Kidney epithelial cell (primary cell): ENCODE measurements at regions not wholly inside any gene's neighbourhood (a gene's known extent, or its start where the extent isn't known, plus 50 kb on each side); places are given as distances from the start of the nearest gene placed in this dataset.

ENCODE experiments used
- DNase-seq: peaks from one replicate; pipeline ENCODE4 v3.0.0-alpha.2; 2010; ENCODE audit warnings: low read depth
- H3K27me3 ChIP-seq: 2 replicates; pipeline ENCODE4 v1.6.0; 2011; ENCODE audit warnings: low read length; ENCODE audit not compliant: control insufficient read depth, insufficient read depth
- H3K36me3 ChIP-seq: 2 replicates; pipeline ENCODE4 v1.5.1; 2011; ENCODE audit warnings: low read length; ENCODE audit not compliant: control insufficient read depth, insufficient read depth
- H3K4me3 ChIP-seq: 2 replicates; pipeline ENCODE4 v1.5.1; 2011; ENCODE audit warnings: low read depth, mild to moderate bottlenecking, control low read depth, low read length
- TF ChIP-seq, protein P1 (sequence below): IDR thresholded peaks from 2 replicates; pipeline ENCODE4 v1.5.1; 2011; ENCODE audit warnings: mild to moderate bottlenecking, moderate library complexity, low read length, control low read depth, inconsistent platforms; ENCODE audit not compliant: insufficient read depth, poor library complexity, severe bottlenecking

DNA sequence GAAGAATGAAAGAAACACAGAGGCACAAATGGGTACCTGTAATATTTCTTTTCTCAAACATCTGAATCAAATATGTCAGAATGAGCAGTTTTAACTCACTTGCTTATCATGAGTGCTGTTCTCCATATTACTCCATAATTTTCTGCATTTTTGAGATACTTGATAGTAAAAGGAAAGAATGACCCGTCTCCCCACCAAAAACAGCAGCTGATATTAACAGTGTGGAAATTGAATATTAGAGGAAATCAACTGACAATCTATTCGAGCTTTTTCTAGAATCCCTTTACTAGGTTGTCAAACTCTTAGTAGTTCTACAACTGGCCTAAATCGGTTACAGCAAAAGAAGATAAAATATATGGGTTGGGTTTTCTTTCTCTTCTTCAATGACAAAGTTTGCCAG is 49.9 kb upstream of the HELT start:
- Histone ChIP-seq H3K27me3 (no peaks in the 10 kb centered on the region), H3K4me3 (no peak overlapping the region), H3K36me3 (no peaks in the 10 kb centered on the region)
- TF ChIP-seq, protein P1, sequence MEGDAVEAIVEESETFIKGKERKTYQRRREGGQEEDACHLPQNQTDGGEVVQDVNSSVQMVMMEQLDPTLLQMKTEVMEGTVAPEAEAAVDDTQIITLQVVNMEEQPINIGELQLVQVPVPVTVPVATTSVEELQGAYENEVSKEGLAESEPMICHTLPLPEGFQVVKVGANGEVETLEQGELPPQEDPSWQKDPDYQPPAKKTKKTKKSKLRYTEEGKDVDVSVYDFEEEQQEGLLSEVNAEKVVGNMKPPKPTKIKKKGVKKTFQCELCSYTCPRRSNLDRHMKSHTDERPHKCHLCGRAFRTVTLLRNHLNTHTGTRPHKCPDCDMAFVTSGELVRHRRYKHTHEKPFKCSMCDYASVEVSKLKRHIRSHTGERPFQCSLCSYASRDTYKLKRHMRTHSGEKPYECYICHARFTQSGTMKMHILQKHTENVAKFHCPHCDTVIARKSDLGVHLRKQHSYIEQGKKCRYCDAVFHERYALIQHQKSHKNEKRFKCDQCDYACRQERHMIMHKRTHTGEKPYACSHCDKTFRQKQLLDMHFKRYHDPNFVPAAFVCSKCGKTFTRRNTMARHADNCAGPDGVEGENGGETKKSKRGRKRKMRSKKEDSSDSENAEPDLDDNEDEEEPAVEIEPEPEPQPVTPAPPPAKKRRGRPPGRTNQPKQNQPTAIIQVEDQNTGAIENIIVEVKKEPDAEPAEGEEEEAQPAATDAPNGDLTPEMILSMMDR: no peak
- DNase-seq: no peak
